ENCODE measurements at regions not wholly inside any gene's neighbourhood (a gene's known extent, or its start where the extent isn't known, plus 50 kb on each side); places are given as distances from the start of the nearest gene placed in this dataset.

- 93 to 96% methylated on average over 2 of the region's 2 CpGs for WGBS, 2 donors
- Histone ChIP-seq H3K36me3 (replicated peaks in 1 of 2; ENCODE audit: insufficient read depth in 1 of 2, low read depth in 2 of 2) (no peaks in the 10 kb centered on the region), H3K4me3 (no peak overlapping the region), H3K27ac (no peak overlapping the region), H3K9me3 (no peaks in the 10 kb centered on the region), H3K27me3 (no peaks in the 10 kb centered on the region), H3K4me1 (peaks cover 5% of the 10 kb centered on the region)
- DNase-seq (no peak), ATAC-seq (no peak)
- intact Hi-C loops (cut with DNase I) = no loop called here
- TF ChIP-seq CTCF (IDR thresholded peaks at IDR 0.05) (no peak), POLR2A (IDR thresholded peaks at IDR 0.05) (no peak)
Measured at GRCh38 chr10:76647301-76647700, 990.3 kb downstream of the KCNMA1 start.

GRCh38 chr10:76645341-76645740 is 992.3 kb downstream of the KCNMA1 start:
- H3K27ac ChIP-seq = no peak overlapping the region

GRCh38 chr10:76644476-76644875 is 993.1 kb downstream of the KCNMA1 start:
- intact Hi-C loops (cut with DNase I) = no loop called here
- Histone ChIP-seq H3K36me3 (replicated peaks in 1 of 2; ENCODE audit: insufficient read depth in 1 of 2, low read depth in 2 of 2) (no peaks in the 10 kb centered on the region), H3K9me3 (no peaks in the 10 kb centered on the region), H3K27me3 (no peaks in the 10 kb centered on the region), H3K27ac (no peak overlapping the region), H3K4me1 (peaks cover 5% of the 10 kb centered on the region), H3K4me3 (no peak overlapping the region)
- no peak for TF ChIP-seq POLR2A (IDR thresholded peaks at IDR 0.05)
- no peak for TF ChIP-seq CTCF (IDR thresholded peaks at IDR 0.05)
- DNase-seq (no peak), ATAC-seq (no peak)
- 72 to 82% methylated on average over 2 of the region's 2 CpGs for WGBS, 2 donors

More at GRCh38 chr10:76645341-76645740, 992.3 kb downstream of the KCNMA1 start:
- 91 to 92% methylated on average over 3 of the region's 3 CpGs for WGBS, 2 donors
- no peaks in the 10 kb centered on the region for H3K9me3 ChIP-seq
- DNase-seq (no peak), ATAC-seq (no peak)
- no peak overlapping the region for H3K4me3 ChIP-seq
- TF ChIP-seq CTCF (IDR thresholded peaks at IDR 0.05) (no peak), POLR2A (IDR thresholded peaks at IDR 0.05) (no peak)
- intact Hi-C loops (cut with DNase I) = no loop called here
- H3K36me3 ChIP-seq (replicated peaks in 1 of 2; ENCODE audit: insufficient read depth in 1 of 2, low read depth in 2 of 2) = no peaks in the 10 kb centered on the region
- peaks cover 5% of the 10 kb centered on the region for H3K4me1 ChIP-seq
- no peaks in the 10 kb centered on the region for H3K27me3 ChIP-seq

GRCh38 chr10:76643511-76643911 is 994.1 kb downstream of the KCNMA1 start:
- no peak for ATAC-seq
- no peaks in the 10 kb centered on the region for H3K36me3 ChIP-seq (replicated peaks in 1 of 2; ENCODE audit: insufficient read depth in 1 of 2, low read depth in 2 of 2)
- intact Hi-C loops (cut with DNase I) = no loop called here
- peaks cover 5% of the 10 kb centered on the region for H3K4me1 ChIP-seq
- peak in 3 of 4 donors; percentile 6 to 12 (median 12) for DNase-seq
- H3K27ac ChIP-seq = no peak overlapping the region
- H3K27me3 ChIP-seq = no peaks in the 10 kb centered on the region
- no peak for TF ChIP-seq CTCF (IDR thresholded peaks at IDR 0.05)
- TF ChIP-seq POLR2A (IDR thresholded peaks at IDR 0.05) = no peak
- WGBS, 2 donors = 66 to 95% methylated on average over 4 of the region's 4 CpGs
- H3K9me3 ChIP-seq = no peaks in the 10 kb centered on the region
- no peak overlapping the region for H3K4me3 ChIP-seq

- WGBS, 2 donors = 81 to 85% methylated on average over 1 of the region's 1 CpG
- H3K9me3 ChIP-seq = no peaks in the 10 kb centered on the region
- no peak for ATAC-seq
Measured at GRCh38 chr10:76642358-76642757, 995.2 kb downstream of the KCNMA1 start.

More at GRCh38 chr10:76642358-76642757, 995.2 kb downstream of the KCNMA1 start:
- TF ChIP-seq POLR2A (IDR thresholded peaks at IDR 0.05) (no peak), CTCF (IDR thresholded peaks at IDR 0.05) (no peak)
- Histone ChIP-seq H3K27ac (no peak overlapping the region), H3K27me3 (no peaks in the 10 kb centered on the region), H3K4me1 (no peaks in the 10 kb centered on the region), H3K36me3 (replicated peaks in 1 of 2; ENCODE audit: insufficient read depth in 1 of 2, low read depth in 2 of 2) (no peaks in the 10 kb centered on the region), H3K4me3 (no peak overlapping the region)
- intact Hi-C loops (cut with DNase I) = no loop called here
- no peak for DNase-seq

Data from body of pancreas (tissue), 4 donors.